Loucy (cell line): ENCODE measurements at regions not wholly inside any gene's neighbourhood (a gene's known extent, or its start where the extent isn't known, plus 50 kb on each side); places are given as distances from the start of the nearest gene placed in this dataset.

Source experiments
- H2AFZ ChIP-seq: fragments of 200-600 bp; sonication (generic); 2 replicates; pipeline ENCODE4 v1.6.0; 2016; ENCODE audit warnings: antibody characterized with exemption, mild to moderate bottlenecking, low read length, moderate library complexity
- H3F3A ChIP-seq: fragments of 200-600 bp; 2 replicates; pipeline ENCODE4 v1.6.0; 2016; ENCODE audit warnings: antibody characterized with exemption, low read depth, mild to moderate bottlenecking
- H3K27me3 ChIP-seq: fragments of 200-600 bp; sonication (generic); 2 replicates; pipeline ENCODE4 v1.6.1; 2014; ENCODE audit warnings: low read length, mild to moderate bottlenecking; ENCODE audit not compliant: insufficient read depth, poor library complexity, severe bottlenecking
- H3K36me3 ChIP-seq: fragments of 200-600 bp; sonication (generic); 2 replicates; pipeline ENCODE4 v1.6.1; 2016; ENCODE audit warnings: low read length; ENCODE audit not compliant: insufficient read depth
- H3K4me1 ChIP-seq: fragments of 200-600 bp; sonication (generic); 2 replicates; pipeline ENCODE4 v1.5.1; 2014; ENCODE audit warnings: low read length, mild to moderate bottlenecking; ENCODE audit not compliant: insufficient read depth, poor library complexity, severe bottlenecking
- H3K4me2 ChIP-seq: fragments of 200-600 bp; sonication (generic); 2 replicates; pipeline ENCODE4 v1.6.0; 2014; ENCODE audit warnings: antibody characterized with exemption, low read length, low read depth, mild to moderate bottlenecking; ENCODE audit not compliant: poor library complexity, severe bottlenecking
- H3K4me3 ChIP-seq: fragments of 200-600 bp; sonication (generic); 2 replicates; pipeline ENCODE4 v1.5.1; 2014; ENCODE audit warnings: low read length, mild to moderate bottlenecking, mixed read lengths; ENCODE audit not compliant: poor library complexity, severe bottlenecking
- H3K79me2 ChIP-seq: fragments of 200-600 bp; sonication (generic); 2 replicates; pipeline ENCODE4 v1.6.1; 2014; ENCODE audit warnings: low read length; ENCODE audit not compliant: insufficient read depth
- H3K9ac ChIP-seq: fragments of 200-600 bp; sonication (generic); 2 replicates; pipeline ENCODE4 v1.6.0; 2014; ENCODE audit warnings: mild to moderate bottlenecking, low read depth, low read length, moderate library complexity; ENCODE audit not compliant: poor library complexity, severe bottlenecking
- H3K9me2 ChIP-seq: fragments of 200-600 bp; sonication (generic); replicated peaks from 2 replicates; pipeline ENCODE4 v1.6.1; 2016; ENCODE audit warnings: low read depth, low read length, mixed read lengths
- H3K9me3 ChIP-seq: fragments of 200-600 bp; sonication (generic); 2 replicates; pipeline ENCODE4 v1.6.1; 2014; ENCODE audit warnings: mild to moderate bottlenecking, antibody characterized with exemption, low read length, low read depth; ENCODE audit not compliant: insufficient read depth
- H4K20me1 ChIP-seq: fragments of 200-600 bp; sonication (generic); 2 replicates; pipeline ENCODE4 v1.6.0; 2014; ENCODE audit warnings: antibody characterized with exemption, low read length, mild to moderate bottlenecking; ENCODE audit not compliant: insufficient read depth, poor library complexity, severe bottlenecking
- CTCF ChIP-seq: fragments of 200-600 bp; sonication (generic); conservative IDR thresholded peaks from 2 replicates; pipeline ENCODE4 v1.5.1; 2014; ENCODE audit warnings: mild to moderate bottlenecking, antibody characterized with exemption, low read length
- EZH2phosphoT487 ChIP-seq: fragments of 200-600 bp; IDR thresholded peaks from 2 replicates; pipeline ENCODE4 v1.6.1; 2018; ENCODE audit warnings: antibody characterized with exemption, mild to moderate bottlenecking, moderate library complexity, borderline replicate concordance

- no peaks in the 10 kb centered on the region for H4K20me1 ChIP-seq
- H3K79me2 ChIP-seq = no peaks in the 10 kb centered on the region
- no peaks in the 10 kb centered on the region for H3K4me1 ChIP-seq
- no peak overlapping the region for H2AFZ ChIP-seq
- no peaks in the 10 kb centered on the region for H3K9me2 ChIP-seq
- no peak overlapping the region for H3K4me3 ChIP-seq
- no peaks in the 10 kb centered on the region for H3F3A ChIP-seq
- no peaks in the 10 kb centered on the region for H3K9me3 ChIP-seq
- no peak overlapping the region for H3K9ac ChIP-seq
- no peak for TF ChIP-seq EZH2phosphoT487
- TF ChIP-seq CTCF = no peak
- no peaks in the 10 kb centered on the region for H3K27me3 ChIP-seq
- no peaks in the 10 kb centered on the region for H3K36me3 ChIP-seq
- H3K4me2 ChIP-seq = no peak overlapping the region
Measured at GRCh38 chr14:94944636-94945258, 174.8 kb upstream of the GSC start.

- H3K36me3 ChIP-seq = no peaks in the 10 kb centered on the region
- H3K4me3 ChIP-seq = no peak overlapping the region
- H4K20me1 ChIP-seq = no peaks in the 10 kb centered on the region
- H3K9ac ChIP-seq = no peak overlapping the region
- no peak overlapping the region for H2AFZ ChIP-seq
- TF ChIP-seq CTCF (no peak), EZH2phosphoT487 (no peak)
- no peaks in the 10 kb centered on the region for H3K9me2 ChIP-seq
- H3K4me2 ChIP-seq = no peak overlapping the region
- H3K27me3 ChIP-seq = no peaks in the 10 kb centered on the region
- no peaks in the 10 kb centered on the region for H3K4me1 ChIP-seq
- no peaks in the 10 kb centered on the region for H3F3A ChIP-seq
- no peaks in the 10 kb centered on the region for H3K79me2 ChIP-seq
- H3K9me3 ChIP-seq = no peaks in the 10 kb centered on the region
Measured at GRCh38 chr14:94942601-94943000, 172.7 kb upstream of the GSC start.

- Histone ChIP-seq H3K9me3 (no peaks in the 10 kb centered on the region), H2AFZ (no peak overlapping the region), H3K79me2 (no peaks in the 10 kb centered on the region), H3K27me3 (no peaks in the 10 kb centered on the region), H3K9me2 (no peaks in the 10 kb centered on the region), H4K20me1 (no peaks in the 10 kb centered on the region), H3F3A (no peaks in the 10 kb centered on the region), H3K4me2 (no peak overlapping the region), H3K36me3 (no peaks in the 10 kb centered on the region), H3K9ac (no peak overlapping the region), H3K4me3 (no peak overlapping the region), H3K4me1 (no peaks in the 10 kb centered on the region)
- no peak for TF ChIP-seq CTCF
- TF ChIP-seq EZH2phosphoT487 = no peak
Measured at GRCh38 chr14:94941311-94941710, 171.4 kb upstream of the GSC start.
